HEK293 (cell line): ENCODE measurements at regions not wholly inside any gene's neighbourhood (a gene's known extent, or its start where the extent isn't known, plus 50 kb on each side); places are given as distances from the start of the nearest gene placed in this dataset.

ENCODE experiments used
- ATF2 ChIP-seq: fragments of 450-650 bp; formaldehyde crosslinking; IDR thresholded peaks from 2 replicates; pipeline ENCODE4 v1.5.1; 2016; ENCODE audit warnings: missing biosample characterization, missing genetic modification characterization, low read depth
- CTCF ChIP-seq: fragments of 450-650 bp; formaldehyde crosslinking; IDR thresholded peaks from 2 replicates; pipeline ENCODE4 v1.5.1; 2016; ENCODE audit warnings: missing biosample characterization, missing genetic modification characterization
- GLI4 ChIP-seq: fragments of 450-650 bp; formaldehyde crosslinking; IDR thresholded peaks from 2 replicates; pipeline ENCODE4 v1.5.1; 2016; ENCODE audit warnings: missing biosample characterization, missing genetic modification characterization
- RBAK ChIP-seq: fragments of 450-650 bp; formaldehyde crosslinking; IDR thresholded peaks from 2 replicates; pipeline ENCODE4 v1.5.1; 2016; ENCODE audit warnings: missing biosample characterization, missing genetic modification characterization
- SALL2 ChIP-seq: fragments of 450-650 bp; formaldehyde crosslinking; IDR thresholded peaks from 2 replicates; pipeline ENCODE4 v1.5.0; 2017; ENCODE audit warnings: missing biosample characterization, mild to moderate bottlenecking, missing genetic modification characterization, borderline replicate concordance
- ZNF274 ChIP-seq, 2 experiments: fragments of 200-500 bp in 1 of 2; fragments of 450-650 bp in 1 of 2; sonication (Bioruptor generic) in 1 of 2; formaldehyde crosslinking in 1 of 2; IDR thresholded peaks; 2 replicates each; pipeline versions ENCODE4 v1.5.1 to v1.6.1; 2014 to 2016; ENCODE audit warnings: borderline replicate concordance in 1 of 2, inconsistent platforms in 1 of 2, low read length in 1 of 2, missing biosample characterization in 1 of 2, missing genetic modification characterization in 1 of 2
- TF ChIP-seq, protein P1 (sequence below): sonication (generic); formaldehyde crosslinking; IDR thresholded peaks from 2 replicates; pipeline ENCODE4 v1.8.1; 2022; ENCODE audit warnings: mild to moderate bottlenecking, moderate library complexity, missing genetic modification reagents
- TF ChIP-seq, protein P2 (sequence below): fragments of 450-650 bp; formaldehyde crosslinking; IDR thresholded peaks from 2 replicates; pipeline ENCODE4 v1.5.1; 2016; ENCODE audit warnings: missing biosample characterization, missing genetic modification characterization
- TF ChIP-seq, protein P3 (sequence below): fragments of 450-650 bp; formaldehyde crosslinking; IDR thresholded peaks from 2 replicates; pipeline ENCODE4 v1.5.1; 2016; ENCODE audit warnings: missing biosample characterization, missing genetic modification characterization

DNA sequence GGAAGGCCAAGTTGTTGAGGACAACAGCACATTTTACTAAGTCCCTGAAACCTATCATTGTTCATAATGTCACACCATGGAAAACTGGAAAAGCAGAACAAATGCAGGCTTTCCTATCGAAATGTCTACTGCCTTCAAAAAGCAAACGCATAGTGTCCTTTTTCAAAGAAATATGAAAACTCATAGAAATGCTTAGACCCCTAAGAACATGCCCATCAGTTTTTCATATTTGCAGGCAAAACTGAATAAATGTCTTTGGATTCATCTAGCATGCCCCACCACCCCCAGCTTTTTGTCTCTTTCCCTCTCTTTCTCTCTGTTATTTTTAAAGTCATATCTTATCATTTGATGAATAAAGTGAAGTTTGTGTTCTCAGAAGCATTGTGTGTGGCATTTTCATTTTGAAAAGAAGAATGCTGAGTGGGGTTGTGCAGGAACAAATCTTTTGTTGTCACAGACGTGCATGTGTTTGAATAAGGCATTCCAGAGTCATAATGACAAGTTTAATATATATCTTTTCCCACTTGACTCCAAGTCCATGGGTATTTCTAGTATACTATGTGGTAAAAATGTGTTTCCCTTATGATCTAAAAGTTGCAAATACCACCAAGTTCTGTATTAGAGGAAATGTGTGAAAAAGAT is 2180.0 kb upstream of the PIK3C3 start:
- TF ChIP-seq, protein P1, sequence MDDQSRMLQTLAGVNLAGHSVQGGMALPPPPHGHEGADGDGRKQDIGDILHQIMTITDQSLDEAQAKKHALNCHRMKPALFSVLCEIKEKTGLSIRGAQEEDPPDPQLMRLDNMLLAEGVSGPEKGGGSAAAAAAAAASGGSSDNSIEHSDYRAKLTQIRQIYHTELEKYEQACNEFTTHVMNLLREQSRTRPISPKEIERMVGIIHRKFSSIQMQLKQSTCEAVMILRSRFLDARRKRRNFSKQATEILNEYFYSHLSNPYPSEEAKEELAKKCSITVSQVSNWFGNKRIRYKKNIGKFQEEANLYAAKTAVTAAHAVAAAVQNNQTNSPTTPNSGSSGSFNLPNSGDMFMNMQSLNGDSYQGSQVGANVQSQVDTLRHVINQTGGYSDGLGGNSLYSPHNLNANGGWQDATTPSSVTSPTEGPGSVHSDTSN (CRISPR knock-in tag): no peak
- TF ChIP-seq CTCF (tag by site-specific recombination) (no peak), ATF2 (no peak), ZNF274 (IDR thresholded peaks at IDR 0.05; ENCODE audit: low read length) (no peak), ZNF274 (tag by site-specific recombination; IDR thresholded peaks at IDR 0.05; ENCODE audit: borderline replicate concordance) (no peak), RBAK (no peak), SALL2 (tag by site-specific recombination) (no peak), GLI4 (tag by site-specific recombination) (no peak)
- TF ChIP-seq, protein P2, sequence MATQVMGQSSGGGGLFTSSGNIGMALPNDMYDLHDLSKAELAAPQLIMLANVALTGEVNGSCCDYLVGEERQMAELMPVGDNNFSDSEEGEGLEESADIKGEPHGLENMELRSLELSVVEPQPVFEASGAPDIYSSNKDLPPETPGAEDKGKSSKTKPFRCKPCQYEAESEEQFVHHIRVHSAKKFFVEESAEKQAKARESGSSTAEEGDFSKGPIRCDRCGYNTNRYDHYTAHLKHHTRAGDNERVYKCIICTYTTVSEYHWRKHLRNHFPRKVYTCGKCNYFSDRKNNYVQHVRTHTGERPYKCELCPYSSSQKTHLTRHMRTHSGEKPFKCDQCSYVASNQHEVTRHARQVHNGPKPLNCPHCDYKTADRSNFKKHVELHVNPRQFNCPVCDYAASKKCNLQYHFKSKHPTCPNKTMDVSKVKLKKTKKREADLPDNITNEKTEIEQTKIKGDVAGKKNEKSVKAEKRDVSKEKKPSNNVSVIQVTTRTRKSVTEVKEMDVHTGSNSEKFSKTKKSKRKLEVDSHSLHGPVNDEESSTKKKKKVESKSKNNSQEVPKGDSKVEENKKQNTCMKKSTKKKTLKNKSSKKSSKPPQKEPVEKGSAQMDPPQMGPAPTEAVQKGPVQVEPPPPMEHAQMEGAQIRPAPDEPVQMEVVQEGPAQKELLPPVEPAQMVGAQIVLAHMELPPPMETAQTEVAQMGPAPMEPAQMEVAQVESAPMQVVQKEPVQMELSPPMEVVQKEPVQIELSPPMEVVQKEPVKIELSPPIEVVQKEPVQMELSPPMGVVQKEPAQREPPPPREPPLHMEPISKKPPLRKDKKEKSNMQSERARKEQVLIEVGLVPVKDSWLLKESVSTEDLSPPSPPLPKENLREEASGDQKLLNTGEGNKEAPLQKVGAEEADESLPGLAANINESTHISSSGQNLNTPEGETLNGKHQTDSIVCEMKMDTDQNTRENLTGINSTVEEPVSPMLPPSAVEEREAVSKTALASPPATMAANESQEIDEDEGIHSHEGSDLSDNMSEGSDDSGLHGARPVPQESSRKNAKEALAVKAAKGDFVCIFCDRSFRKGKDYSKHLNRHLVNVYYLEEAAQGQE (tag by site-specific recombination): no peak
- TF ChIP-seq, protein P3, sequence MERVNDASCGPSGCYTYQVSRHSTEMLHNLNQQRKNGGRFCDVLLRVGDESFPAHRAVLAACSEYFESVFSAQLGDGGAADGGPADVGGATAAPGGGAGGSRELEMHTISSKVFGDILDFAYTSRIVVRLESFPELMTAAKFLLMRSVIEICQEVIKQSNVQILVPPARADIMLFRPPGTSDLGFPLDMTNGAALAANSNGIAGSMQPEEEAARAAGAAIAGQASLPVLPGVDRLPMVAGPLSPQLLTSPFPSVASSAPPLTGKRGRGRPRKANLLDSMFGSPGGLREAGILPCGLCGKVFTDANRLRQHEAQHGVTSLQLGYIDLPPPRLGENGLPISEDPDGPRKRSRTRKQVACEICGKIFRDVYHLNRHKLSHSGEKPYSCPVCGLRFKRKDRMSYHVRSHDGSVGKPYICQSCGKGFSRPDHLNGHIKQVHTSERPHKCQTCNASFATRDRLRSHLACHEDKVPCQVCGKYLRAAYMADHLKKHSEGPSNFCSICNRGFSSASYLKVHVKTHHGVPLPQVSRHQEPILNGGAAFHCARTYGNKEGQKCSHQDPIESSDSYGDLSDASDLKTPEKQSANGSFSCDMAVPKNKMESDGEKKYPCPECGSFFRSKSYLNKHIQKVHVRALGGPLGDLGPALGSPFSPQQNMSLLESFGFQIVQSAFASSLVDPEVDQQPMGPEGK: no peak
